Breast epithelium (tissue), 3 donors: ENCODE measurements at regions not wholly inside any gene's neighbourhood (a gene's known extent, or its start where the extent isn't known, plus 50 kb on each side); places are given as distances from the start of the nearest gene placed in this dataset.

Source experiments
- CTCF ChIP-seq, 3 donors: fragments of 450-650 bp; IDR thresholded peaks; one replicate each; pipeline ENCODE4 v1.5.1; 2016 to 2017; ENCODE audit warnings: antibody characterized with exemption in 3 of 3, mild to moderate bottlenecking in 3 of 3, moderate library complexity in 3 of 3
- POLR2A ChIP-seq: fragments of 450-650 bp; IDR thresholded peaks from one replicate; pipeline ENCODE4 v1.6.1; 2016; ENCODE audit warnings: antibody characterized with exemption, mild to moderate bottlenecking, moderate library complexity
- POLR2AphosphoS5 ChIP-seq, 3 donors: sonication (generic); formaldehyde crosslinking; IDR thresholded peaks; one replicate each; pipeline ENCODE4 v1.6.1; 2017; ENCODE audit warnings: antibody characterized with exemption in 3 of 3

DNA sequence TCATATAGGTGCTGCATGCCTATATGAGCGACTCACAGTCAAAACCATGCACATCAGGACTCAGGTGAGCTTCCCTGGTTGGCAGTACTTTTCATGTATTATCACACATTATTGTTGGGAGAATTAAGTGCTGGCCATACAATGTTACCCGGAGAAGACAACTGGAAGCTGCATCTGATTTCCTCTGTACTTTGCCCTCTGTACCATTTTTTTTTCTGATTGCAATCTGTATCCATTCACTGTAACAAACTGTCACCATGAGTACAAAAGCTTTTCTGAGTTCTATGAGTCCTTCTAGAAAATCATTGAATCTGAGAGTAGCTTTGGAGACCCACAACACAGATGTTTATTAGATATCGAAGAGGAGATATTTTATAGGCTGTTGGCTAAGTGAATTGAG, 651.0 kb downstream of the NR2F1-AS1 start:
- TF ChIP-seq POLR2AphosphoS5 (IDR thresholded peaks at IDR 0.05) (no peak), CTCF (IDR thresholded peaks at IDR 0.05) (no peak), POLR2A (no peak)
